ENCODE measurements at regions not wholly inside any gene's neighbourhood (a gene's known extent, or its start where the extent isn't known, plus 50 kb on each side); places are given as distances from the start of the nearest gene placed in this dataset.

DNA sequence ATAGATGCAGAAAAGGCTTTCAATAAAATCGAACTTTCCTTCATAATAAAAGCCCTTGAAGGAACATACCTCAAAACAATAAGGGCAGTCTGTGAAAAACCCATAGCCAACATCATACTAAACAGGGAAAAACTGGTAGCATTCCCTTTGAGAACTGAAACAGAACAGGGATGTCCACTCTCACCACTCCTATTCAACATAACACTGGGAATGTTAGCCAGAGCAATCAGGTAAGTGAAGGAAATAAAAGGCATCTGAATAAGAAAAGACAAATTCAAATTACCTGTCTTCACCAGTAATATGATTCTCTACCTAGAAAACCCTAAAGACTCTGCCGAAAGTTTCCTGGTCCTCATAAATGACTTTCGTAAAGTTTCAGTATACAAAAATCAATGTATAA, 861.0 kb upstream of the VRK2 start:
- Mint-ChIP-seq H3K9me3 (no peaks in the 10 kb centered on the region), H3K27ac (no peak overlapping the region), H3K4me3 (no peak overlapping the region), H3K4me1 (ENCODE audit: low read depth) (peaks cover 38% of the 10 kb centered on the region), H3K27me3 (ENCODE audit: insufficient read depth) (no peaks in the 10 kb centered on the region), H3K36me3 (ENCODE audit: low read depth) (peaks cover 10% of the 10 kb centered on the region)
- TF ChIP-seq, protein P1, sequence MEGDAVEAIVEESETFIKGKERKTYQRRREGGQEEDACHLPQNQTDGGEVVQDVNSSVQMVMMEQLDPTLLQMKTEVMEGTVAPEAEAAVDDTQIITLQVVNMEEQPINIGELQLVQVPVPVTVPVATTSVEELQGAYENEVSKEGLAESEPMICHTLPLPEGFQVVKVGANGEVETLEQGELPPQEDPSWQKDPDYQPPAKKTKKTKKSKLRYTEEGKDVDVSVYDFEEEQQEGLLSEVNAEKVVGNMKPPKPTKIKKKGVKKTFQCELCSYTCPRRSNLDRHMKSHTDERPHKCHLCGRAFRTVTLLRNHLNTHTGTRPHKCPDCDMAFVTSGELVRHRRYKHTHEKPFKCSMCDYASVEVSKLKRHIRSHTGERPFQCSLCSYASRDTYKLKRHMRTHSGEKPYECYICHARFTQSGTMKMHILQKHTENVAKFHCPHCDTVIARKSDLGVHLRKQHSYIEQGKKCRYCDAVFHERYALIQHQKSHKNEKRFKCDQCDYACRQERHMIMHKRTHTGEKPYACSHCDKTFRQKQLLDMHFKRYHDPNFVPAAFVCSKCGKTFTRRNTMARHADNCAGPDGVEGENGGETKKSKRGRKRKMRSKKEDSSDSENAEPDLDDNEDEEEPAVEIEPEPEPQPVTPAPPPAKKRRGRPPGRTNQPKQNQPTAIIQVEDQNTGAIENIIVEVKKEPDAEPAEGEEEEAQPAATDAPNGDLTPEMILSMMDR (IDR thresholded peaks at IDR 0.05): no peak
- no peak for DNase-seq

DNA sequence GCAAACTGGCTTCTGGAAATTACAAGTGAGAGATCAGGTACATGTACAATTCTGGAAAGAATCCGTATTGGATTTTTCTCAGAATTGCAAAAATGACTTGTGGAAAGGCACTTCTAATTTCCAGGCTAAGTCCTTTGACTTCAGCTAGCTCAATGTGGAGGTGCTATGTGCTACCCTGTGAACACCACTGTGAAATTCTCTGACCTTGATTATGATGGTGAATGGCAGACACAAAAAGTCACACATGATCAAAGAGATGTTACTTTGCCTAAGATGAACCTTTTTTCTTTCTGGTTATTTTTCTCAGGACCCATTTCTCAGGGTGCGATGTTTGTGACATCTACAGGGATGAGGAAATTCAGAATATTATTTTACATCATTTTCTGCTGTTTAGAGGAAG, 856.6 kb upstream of the VRK2 start:
- no peak overlapping the region for H3K4me3 Mint-ChIP-seq
- no peaks in the 10 kb centered on the region for H3K9me3 Mint-ChIP-seq
- TF ChIP-seq, protein P1 (IDR thresholded peaks at IDR 0.05): no peak
- no peak for DNase-seq
- H3K27me3 Mint-ChIP-seq (ENCODE audit: insufficient read depth): no peaks in the 10 kb centered on the region
- H3K36me3 Mint-ChIP-seq (ENCODE audit: low read depth): peaks cover 12% of the 10 kb centered on the region
- peaks cover 10% of the 10 kb centered on the region for H3K4me1 Mint-ChIP-seq (ENCODE audit: low read depth)
- no peak overlapping the region for H3K27ac Mint-ChIP-seq

DNA sequence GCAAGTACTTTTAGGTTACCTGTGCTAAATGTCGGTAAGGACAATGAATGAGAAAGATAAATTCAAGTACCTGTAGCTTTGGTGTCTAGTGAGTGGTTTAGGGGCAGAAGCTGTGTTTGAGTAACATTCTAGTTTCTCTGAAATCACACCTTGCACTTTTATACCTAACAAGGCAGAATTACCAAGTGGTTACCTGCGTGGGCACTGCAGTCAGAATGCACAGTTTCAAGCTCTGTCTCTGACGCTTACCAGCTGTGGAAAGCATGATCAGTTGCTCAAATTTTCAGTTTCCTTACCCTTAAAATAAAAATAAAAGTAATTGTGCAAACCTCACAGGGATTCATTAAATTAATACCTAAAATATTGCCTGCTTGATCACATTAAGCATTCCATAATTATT, 846.9 kb upstream of the VRK2 start:
- Mint-ChIP-seq H3K4me3 (no peak overlapping the region), H3K9me3 (no peaks in the 10 kb centered on the region), H3K27me3 (ENCODE audit: insufficient read depth) (no peaks in the 10 kb centered on the region; the same call in 1 of the 2 replicates), H3K27ac (no peak overlapping the region), H3K36me3 (ENCODE audit: low read depth) (peaks cover 16% of the 10 kb centered on the region), H3K4me1 (ENCODE audit: low read depth) (peaks cover 22% of the 10 kb centered on the region; the same call in 1 of the 2 replicates)
- DNase-seq: no peak
- TF ChIP-seq, protein P1 (IDR thresholded peaks at IDR 0.05): no peak

DNA sequence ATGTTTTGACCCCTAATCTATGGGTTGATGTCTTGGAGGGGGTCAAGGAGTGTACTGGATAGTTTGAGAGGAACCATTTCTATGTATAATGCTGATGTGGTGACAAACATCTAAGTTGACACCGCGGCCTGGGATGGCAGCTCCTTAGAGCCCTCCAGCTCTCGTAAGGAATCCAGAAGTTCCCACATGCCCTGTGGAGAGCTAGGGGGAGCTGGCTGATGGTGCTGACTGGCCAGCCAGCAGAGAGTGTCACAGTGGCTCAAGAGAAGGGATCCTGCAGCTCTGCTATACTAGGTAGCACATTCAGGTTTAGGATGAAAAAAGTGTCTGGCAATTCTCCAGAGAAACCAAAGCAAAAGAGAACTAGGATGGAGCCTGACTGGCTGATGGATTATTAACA, 842.2 kb upstream of the VRK2 start:
- DNase-seq: no peak
- Mint-ChIP-seq H3K4me3 (no peak overlapping the region), H3K4me1 (ENCODE audit: low read depth) (0 out of 2 replicates have a peak, but pooled peaks cover 1% of the 10 kb centered on the region), H3K36me3 (ENCODE audit: low read depth) (peaks cover 7% of the 10 kb centered on the region), H3K27ac (no peak overlapping the region), H3K27me3 (ENCODE audit: insufficient read depth) (no peaks in the 10 kb centered on the region), H3K9me3 (no peaks in the 10 kb centered on the region; the same call in 1 of the 2 replicates)
- TF ChIP-seq, protein P1 (IDR thresholded peaks at IDR 0.05): no peak

DNA sequence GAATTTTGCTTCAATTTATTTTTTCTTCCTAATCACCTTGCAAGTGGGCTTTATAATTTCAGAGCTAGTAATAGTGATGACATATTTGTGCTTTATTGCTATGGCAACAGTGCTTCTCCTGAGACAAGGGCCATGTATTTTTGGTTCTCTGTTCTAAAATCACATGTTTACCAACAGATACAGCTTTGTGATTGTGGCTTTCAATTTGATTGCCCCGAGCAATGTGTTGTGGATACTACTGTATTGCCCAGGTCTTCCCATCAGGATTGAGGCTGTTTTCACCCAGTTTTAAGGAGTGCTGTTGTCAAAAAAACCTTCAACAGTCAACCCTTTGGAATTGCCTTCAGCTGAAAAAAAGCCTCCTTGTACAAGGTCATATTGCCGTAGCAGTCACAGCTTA, 841.4 kb upstream of the VRK2 start:
- H3K4me3 Mint-ChIP-seq: no peak overlapping the region
- no peaks in the 10 kb centered on the region; the same call in 1 of the 2 replicates for H3K9me3 Mint-ChIP-seq
- DNase-seq: no peak
- no peak overlapping the region for H3K27ac Mint-ChIP-seq
- TF ChIP-seq, protein P1 (IDR thresholded peaks at IDR 0.05): no peak
- H3K27me3 Mint-ChIP-seq (ENCODE audit: insufficient read depth): no peaks in the 10 kb centered on the region
- no peaks in the 10 kb centered on the region for H3K4me1 Mint-ChIP-seq (ENCODE audit: low read depth)
- H3K36me3 Mint-ChIP-seq (ENCODE audit: low read depth): peaks cover 7% of the 10 kb centered on the region

DNA sequence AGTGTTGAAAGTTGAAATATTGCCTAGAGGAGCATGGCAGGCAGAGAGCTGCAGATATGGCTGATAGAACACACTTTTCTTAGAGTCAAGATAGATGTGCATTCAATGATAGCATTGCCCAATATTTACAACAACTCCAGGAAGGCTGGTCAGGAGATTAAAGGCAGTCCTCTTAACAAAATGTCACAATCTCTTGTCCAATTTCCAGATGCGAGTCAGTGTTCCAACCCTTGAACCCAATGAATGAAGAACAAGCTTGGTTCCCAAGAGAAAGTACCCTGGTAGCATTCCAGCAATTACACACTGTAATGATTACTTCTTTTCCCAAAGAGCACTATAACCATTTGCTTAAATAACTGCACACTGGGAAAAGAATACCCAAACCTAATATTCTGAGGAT, 839.4 kb upstream of the VRK2 start:
- Mint-ChIP-seq H3K36me3 (ENCODE audit: low read depth) (peaks cover 7% of the 10 kb centered on the region), H3K9me3 (no peaks in the 10 kb centered on the region; the same call in 1 of the 2 replicates), H3K4me3 (no peak overlapping the region), H3K4me1 (ENCODE audit: low read depth) (no peaks in the 10 kb centered on the region), H3K27me3 (ENCODE audit: insufficient read depth) (no peaks in the 10 kb centered on the region), H3K27ac (no peak overlapping the region)
- TF ChIP-seq, protein P1 (IDR thresholded peaks at IDR 0.05): no peak
- DNase-seq: no peak

All from HFFc6 (cell line).